ENCODE measurements at regions not wholly inside any gene's neighbourhood (a gene's known extent, or its start where the extent isn't known, plus 50 kb on each side); places are given as distances from the start of the nearest gene placed in this dataset.

DNA sequence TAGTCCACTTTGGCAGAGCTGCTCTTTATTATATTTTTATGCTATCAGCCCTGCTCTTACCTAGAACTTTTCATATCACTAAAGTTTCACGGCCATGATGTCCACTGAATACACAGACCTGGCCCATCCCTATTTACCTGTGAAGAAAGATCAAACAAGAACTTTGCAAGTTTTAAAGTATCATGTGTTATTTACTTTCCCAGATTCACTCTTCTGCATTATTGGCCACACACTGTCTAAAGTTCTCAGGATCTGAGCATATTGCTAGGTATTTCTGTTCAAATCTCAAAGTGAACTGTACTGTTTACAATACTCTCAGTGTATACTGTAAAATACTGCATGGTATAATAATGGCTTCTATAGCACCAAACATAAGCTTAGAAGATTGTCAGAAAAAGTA is 405.2 kb downstream of the KLF12 start:
- Histone ChIP-seq H3K4me3 (ENCODE audit: low read depth, low read length, poor library complexity, severe bottlenecking) (no peak overlapping the region), H3K9me3 (ENCODE audit: low read length) (no peaks in the 10 kb centered on the region), H3K36me3 (ENCODE audit: insufficient read depth, low read length) (no peaks in the 10 kb centered on the region), H3K27me3 (ENCODE audit: insufficient read depth, low read length) (no peaks in the 10 kb centered on the region), H3K79me2 (ENCODE audit: insufficient read depth, low read length) (no peaks in the 10 kb centered on the region), H3F3A (ENCODE audit: insufficient read depth, low read length) (no peaks in the 10 kb centered on the region), H3K9ac (ENCODE audit: low read length) (no peak overlapping the region), H3K9me2 (ENCODE audit: low read depth, low read length) (no peaks in the 10 kb centered on the region), H3K4me2 (ENCODE audit: low read length) (no peak overlapping the region), H4K20me1 (ENCODE audit: insufficient read depth, low read length) (no peaks in the 10 kb centered on the region), H3K27ac (ENCODE audit: low read depth, low read length, poor library complexity, severe bottlenecking) (no peak overlapping the region), H2AFZ (ENCODE audit: low read length) (no peak overlapping the region), H3K4me1 (ENCODE audit: insufficient read depth, low read length, severe bottlenecking) (no peaks in the 10 kb centered on the region)
- TF ChIP-seq, protein P1, sequence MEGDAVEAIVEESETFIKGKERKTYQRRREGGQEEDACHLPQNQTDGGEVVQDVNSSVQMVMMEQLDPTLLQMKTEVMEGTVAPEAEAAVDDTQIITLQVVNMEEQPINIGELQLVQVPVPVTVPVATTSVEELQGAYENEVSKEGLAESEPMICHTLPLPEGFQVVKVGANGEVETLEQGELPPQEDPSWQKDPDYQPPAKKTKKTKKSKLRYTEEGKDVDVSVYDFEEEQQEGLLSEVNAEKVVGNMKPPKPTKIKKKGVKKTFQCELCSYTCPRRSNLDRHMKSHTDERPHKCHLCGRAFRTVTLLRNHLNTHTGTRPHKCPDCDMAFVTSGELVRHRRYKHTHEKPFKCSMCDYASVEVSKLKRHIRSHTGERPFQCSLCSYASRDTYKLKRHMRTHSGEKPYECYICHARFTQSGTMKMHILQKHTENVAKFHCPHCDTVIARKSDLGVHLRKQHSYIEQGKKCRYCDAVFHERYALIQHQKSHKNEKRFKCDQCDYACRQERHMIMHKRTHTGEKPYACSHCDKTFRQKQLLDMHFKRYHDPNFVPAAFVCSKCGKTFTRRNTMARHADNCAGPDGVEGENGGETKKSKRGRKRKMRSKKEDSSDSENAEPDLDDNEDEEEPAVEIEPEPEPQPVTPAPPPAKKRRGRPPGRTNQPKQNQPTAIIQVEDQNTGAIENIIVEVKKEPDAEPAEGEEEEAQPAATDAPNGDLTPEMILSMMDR (IDR thresholded peaks at IDR 0.05; ENCODE audit: low read length) = no peak
- no peak for TF ChIP-seq EZH2 (IDR thresholded peaks at IDR 0.05; ENCODE audit: borderline replicate concordance, low read length)

DNA sequence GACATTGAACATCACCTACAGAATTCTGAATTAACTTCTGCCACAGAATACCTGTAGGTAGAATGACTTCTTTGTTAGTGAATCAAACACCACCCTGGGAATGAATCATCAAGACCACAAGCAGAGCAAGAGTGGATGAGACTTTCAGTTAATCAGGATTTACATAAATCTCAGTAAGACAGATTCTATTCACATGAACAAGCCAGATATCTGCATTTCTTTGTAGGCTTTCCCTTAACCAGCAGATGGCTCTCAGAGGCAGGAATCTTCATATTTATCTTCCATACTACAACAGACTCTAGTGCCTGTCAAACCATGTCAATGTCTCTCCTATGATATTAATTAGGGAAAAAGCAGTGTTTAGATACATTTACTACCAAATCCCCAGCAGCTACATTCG is 412.1 kb downstream of the KLF12 start:
- no peak overlapping the region for H2AFZ ChIP-seq (ENCODE audit: low read length)
- H3K4me2 ChIP-seq (ENCODE audit: low read length) = no peak overlapping the region
- TF ChIP-seq EZH2 (IDR thresholded peaks at IDR 0.05; ENCODE audit: borderline replicate concordance, low read length) = no peak
- TF ChIP-seq, protein P1 (IDR thresholded peaks at IDR 0.05; ENCODE audit: low read length) = peak; percentile 49; the same call in 1 of the 2 replicates
- no peaks in the 10 kb centered on the region for H3K9me3 ChIP-seq (ENCODE audit: low read length)
- H3F3A ChIP-seq (ENCODE audit: insufficient read depth, low read length) = no peaks in the 10 kb centered on the region
- H3K27me3 ChIP-seq (ENCODE audit: insufficient read depth, low read length) = no peaks in the 10 kb centered on the region
- H3K36me3 ChIP-seq (ENCODE audit: insufficient read depth, low read length) = no peaks in the 10 kb centered on the region
- H3K27ac ChIP-seq (ENCODE audit: low read depth, low read length, poor library complexity, severe bottlenecking) = no peak overlapping the region
- H3K79me2 ChIP-seq (ENCODE audit: insufficient read depth, low read length) = no peaks in the 10 kb centered on the region
- no peak overlapping the region for H3K4me3 ChIP-seq (ENCODE audit: low read depth, low read length, poor library complexity, severe bottlenecking)
- no peaks in the 10 kb centered on the region for H3K4me1 ChIP-seq (ENCODE audit: insufficient read depth, low read length, severe bottlenecking)
- no peak overlapping the region for H3K9ac ChIP-seq (ENCODE audit: low read length)
- H3K9me2 ChIP-seq (ENCODE audit: low read depth, low read length) = no peaks in the 10 kb centered on the region
- no peaks in the 10 kb centered on the region for H4K20me1 ChIP-seq (ENCODE audit: insufficient read depth, low read length)

DNA sequence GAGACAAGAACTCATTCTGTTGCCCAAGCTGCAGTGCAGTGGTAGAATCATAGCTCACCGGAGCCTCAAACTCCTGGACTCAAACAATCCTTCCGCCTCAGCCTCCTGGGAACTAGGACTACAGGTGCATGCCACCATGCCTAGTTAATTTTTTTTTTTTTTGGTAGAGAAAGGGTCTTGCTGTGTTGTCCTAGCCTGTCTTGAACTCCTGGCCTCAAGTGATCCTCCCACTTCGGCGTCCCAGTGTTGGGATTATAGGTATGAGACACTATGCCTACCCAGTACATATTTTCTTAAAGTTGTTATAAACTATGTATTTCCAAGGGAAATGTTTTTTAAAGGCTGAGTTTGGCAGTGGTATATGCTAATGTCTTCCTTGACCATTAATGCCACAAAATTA is 412.6 kb downstream of the KLF12 start:
- Histone ChIP-seq H3K9me3 (ENCODE audit: low read length) (no peaks in the 10 kb centered on the region), H3K4me2 (ENCODE audit: low read length) (no peak overlapping the region), H3K27ac (ENCODE audit: low read depth, low read length, poor library complexity, severe bottlenecking) (no peak overlapping the region), H3K36me3 (ENCODE audit: insufficient read depth, low read length) (no peaks in the 10 kb centered on the region), H3K9me2 (ENCODE audit: low read depth, low read length) (no peaks in the 10 kb centered on the region), H3K4me1 (ENCODE audit: insufficient read depth, low read length, severe bottlenecking) (no peaks in the 10 kb centered on the region), H3F3A (ENCODE audit: insufficient read depth, low read length) (no peaks in the 10 kb centered on the region), H3K27me3 (ENCODE audit: insufficient read depth, low read length) (no peaks in the 10 kb centered on the region), H4K20me1 (ENCODE audit: insufficient read depth, low read length) (no peaks in the 10 kb centered on the region), H3K9ac (ENCODE audit: low read length) (no peak overlapping the region), H2AFZ (ENCODE audit: low read length) (no peak overlapping the region), H3K79me2 (ENCODE audit: insufficient read depth, low read length) (no peaks in the 10 kb centered on the region), H3K4me3 (ENCODE audit: low read depth, low read length, poor library complexity, severe bottlenecking) (no peak overlapping the region)
- TF ChIP-seq, protein P1 (IDR thresholded peaks at IDR 0.05; ENCODE audit: low read length) = no peak
- TF ChIP-seq EZH2 (IDR thresholded peaks at IDR 0.05; ENCODE audit: borderline replicate concordance, low read length) = no peak
